Prostate gland (tissue), 2 donors: ENCODE measurements at regions not wholly inside any gene's neighbourhood (a gene's known extent, or its start where the extent isn't known, plus 50 kb on each side); places are given as distances from the start of the nearest gene placed in this dataset.

ENCODE experiments used
- DNase-seq: peaks from one replicate; pipeline ENCODE4 v3.0.0-alpha.2; 2019; ENCODE audit warnings: low spot score
- H3K27ac ChIP-seq, 2 donors: fragments of 200-600 bp; sonication (generic); 2 replicates each; pipeline ENCODE4 v1.5.1; 2017 to 2019
- H3K27me3 ChIP-seq: fragments of 200-600 bp; sonication (generic); replicated peaks from 2 replicates; pipeline ENCODE4 v1.5.1; 2019; ENCODE audit not compliant: insufficient read depth
- H3K36me3 ChIP-seq, 2 donors: fragments of 200-600 bp; sonication (generic); 1 replicate in 1 of 2; 2 replicates in 1 of 2; pipeline versions ENCODE4 v1.5.1 to v1.8.1; 2017 to 2019
- H3K4me1 ChIP-seq: fragments of 200-600 bp; sonication (generic); replicated peaks from 2 replicates; pipeline ENCODE4 v1.5.1; 2019
- H3K4me3 ChIP-seq, 2 donors: fragments of 200-600 bp; sonication (generic); 2 replicates each; pipeline ENCODE4 v1.5.1; 2017 to 2019
- H3K9me3 ChIP-seq: fragments of 200-600 bp; sonication (generic); 2 replicates; pipeline ENCODE4 v1.5.1; 2017
- CTCF ChIP-seq, 4 experiments: fragments of 200-600 bp in 2 of 4; fragments of 450-650 bp in 2 of 4; sonication (generic) in 2 of 4; IDR thresholded peaks; 1 replicate in 3 of 4; 2 replicates in 1 of 4; pipeline ENCODE4 v1.5.1; 2016 to 2019; ENCODE audit warnings: antibody characterized with exemption in 4 of 4, mild to moderate bottlenecking in 2 of 4, moderate library complexity in 2 of 4
- POLR2A ChIP-seq: fragments of 450-650 bp; IDR thresholded peaks from one replicate; pipeline ENCODE4 v1.6.1; 2016; ENCODE audit warnings: antibody characterized with exemption, mild to moderate bottlenecking
- POLR2AphosphoS5 ChIP-seq: sonication (generic); formaldehyde crosslinking; IDR thresholded peaks from one replicate; pipeline ENCODE4 v1.6.1; 2017; ENCODE audit warnings: antibody characterized with exemption
- WGBS: methylation state at CpG from one replicate; pipeline ENCODE4 v1.1.5; 2018; 5-methylcytosine and 5-hydroxymethylcytosine counted together
- intact Hi-C: fragments of 100-400 bp; cut with DNase I; formaldehyde crosslinking; loops from one replicate; pipeline ENCODE4 v1.14.2; 2022

DNA sequence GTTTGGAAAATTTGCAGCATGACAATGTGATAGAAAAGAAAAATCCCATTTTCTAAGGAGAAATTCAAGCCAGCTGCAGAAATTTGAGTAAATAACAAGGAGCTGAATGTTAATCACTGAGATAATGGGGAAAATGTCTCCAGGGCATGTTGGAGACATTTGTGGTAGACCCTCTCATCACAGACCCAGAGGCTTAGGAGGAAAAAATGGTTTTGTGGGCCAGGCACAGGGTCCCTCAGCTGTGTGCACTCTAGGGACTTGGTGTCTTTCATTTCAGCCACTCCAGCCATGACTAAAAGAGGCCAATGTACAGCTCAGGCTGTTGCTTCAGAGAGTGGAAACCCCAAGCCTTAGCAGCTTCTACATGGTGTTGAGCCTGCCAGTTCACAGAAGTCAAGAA is 111.4 kb upstream of the SYT10 start:
- no peak for DNase-seq
- H3K27me3 ChIP-seq = no peaks in the 10 kb centered on the region
- TF ChIP-seq POLR2AphosphoS5 (no peak), POLR2A (no peak), CTCF (IDR thresholded peaks at IDR 0.05) (no peak)
- H3K36me3 ChIP-seq = no peaks in the 10 kb centered on the region
- H3K27ac ChIP-seq = no peak overlapping the region
- no peaks in the 10 kb centered on the region for H3K9me3 ChIP-seq
- H3K4me1 ChIP-seq = no peaks in the 10 kb centered on the region
- intact Hi-C loops = no loop called here
- no peak overlapping the region for H3K4me3 ChIP-seq

DNA sequence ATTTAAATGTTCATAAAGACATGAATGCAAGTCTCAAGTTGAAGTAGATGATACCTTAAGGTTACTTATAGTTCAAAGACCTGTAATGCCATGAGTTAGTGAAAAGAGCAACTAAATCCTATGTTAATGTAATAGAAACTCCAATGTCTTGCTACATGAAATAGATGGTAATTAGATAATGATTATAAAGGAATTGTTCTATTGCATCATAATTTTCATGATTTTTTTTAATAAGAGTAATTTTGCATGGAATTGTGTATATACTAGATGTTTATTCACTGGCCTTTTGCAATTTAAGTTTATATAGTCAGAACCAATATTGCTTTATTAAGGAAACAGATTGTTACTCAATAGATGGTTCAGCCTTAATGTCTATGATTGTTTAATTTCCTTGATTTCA is 115.5 kb upstream of the SYT10 start:
- Histone ChIP-seq H3K4me3 (no peak overlapping the region), H3K9me3 (no peaks in the 10 kb centered on the region), H3K36me3 (no peaks in the 10 kb centered on the region), H3K27me3 (no peaks in the 10 kb centered on the region), H3K4me1 (no peaks in the 10 kb centered on the region), H3K27ac (no peak overlapping the region)
- DNase-seq = no peak
- TF ChIP-seq POLR2AphosphoS5 (no peak), POLR2A (no peak), CTCF (IDR thresholded peaks at IDR 0.05) (no peak)
- intact Hi-C loops = no loop called here

DNA sequence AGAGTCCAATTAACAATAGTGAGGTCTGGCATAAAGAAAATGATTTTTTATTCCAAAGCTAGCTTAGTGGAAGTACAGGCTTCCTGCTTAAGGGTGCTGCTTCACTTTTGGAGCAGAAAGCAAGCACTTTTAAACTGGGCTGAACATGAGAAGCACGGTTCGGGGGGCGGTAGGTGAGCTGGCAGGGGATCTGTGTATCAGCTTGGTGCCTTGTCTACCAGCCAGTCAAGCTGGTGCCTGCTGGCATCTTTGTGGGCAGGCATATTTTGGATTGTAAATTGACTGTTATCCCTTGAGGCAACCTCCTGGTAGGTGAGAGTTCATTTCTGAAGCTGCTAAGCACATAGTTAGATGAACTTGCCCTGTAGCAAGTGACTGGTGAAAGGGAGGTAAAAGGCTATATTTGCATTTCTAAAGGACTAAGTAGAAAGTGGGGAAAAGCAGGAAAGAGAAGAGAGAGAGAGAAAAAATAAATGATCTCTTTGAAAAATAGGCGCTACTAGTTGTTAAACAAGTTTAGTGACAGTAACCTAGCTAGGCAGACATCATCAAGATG is 121.1 kb upstream of the SYT10 start:
- Histone ChIP-seq H3K9me3 (no peaks in the 10 kb centered on the region), H3K27me3 (no peaks in the 10 kb centered on the region), H3K4me3 (no peak overlapping the region), H3K4me1 (no peaks in the 10 kb centered on the region), H3K36me3 (no peaks in the 10 kb centered on the region), H3K27ac (no peak overlapping the region)
- DNase-seq = no peak
- WGBS = 89% methylated on average over 4 of the region's 4 CpGs
- intact Hi-C loops = no loop called here
- TF ChIP-seq CTCF (IDR thresholded peaks at IDR 0.05) (no peak), POLR2A (no peak), POLR2AphosphoS5 (no peak)

GRCh38 chr12:33562401-33562800 is 122.8 kb upstream of the SYT10 start:
- no peaks in the 10 kb centered on the region for H3K4me1 ChIP-seq

More at GRCh38 chr12:33562401-33562800, 122.8 kb upstream of the SYT10 start:
- TF ChIP-seq POLR2A (no peak), POLR2AphosphoS5 (no peak), CTCF (IDR thresholded peaks at IDR 0.05) (no peak)
- no peaks in the 10 kb centered on the region for H3K27me3 ChIP-seq
- no peaks in the 10 kb centered on the region for H3K36me3 ChIP-seq
- no peaks in the 10 kb centered on the region for H3K9me3 ChIP-seq
- DNase-seq = no peak
- H3K27ac ChIP-seq = no peak overlapping the region
- WGBS = 87% methylated on average over 2 of the region's 2 CpGs
- intact Hi-C loops = no loop called here
- no peak overlapping the region for H3K4me3 ChIP-seq
